ENCODE measurements at regions not wholly inside any gene's neighbourhood (a gene's known extent, or its start where the extent isn't known, plus 50 kb on each side); places are given as distances from the start of the nearest gene placed in this dataset.

DNA sequence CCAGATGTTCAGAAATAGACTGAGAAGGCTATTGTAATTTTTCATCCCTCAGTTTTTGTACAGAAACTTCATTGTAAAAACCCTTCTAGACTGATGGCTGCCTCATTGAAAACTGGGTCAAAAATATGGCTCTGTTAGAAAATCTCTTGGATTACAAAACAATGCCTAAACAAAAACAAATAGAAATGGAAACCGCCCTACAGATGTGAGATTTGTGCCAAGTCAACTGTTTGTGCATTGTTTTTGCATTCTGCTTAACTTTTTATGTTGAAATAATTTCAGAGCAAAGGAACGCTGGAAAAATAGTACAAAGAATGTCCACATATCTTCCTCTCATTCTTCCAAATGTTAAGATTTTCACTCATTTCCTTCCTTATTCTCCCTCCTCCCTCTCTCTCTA lies 425.1 kb downstream of the FOXA2 start:
- Mint-ChIP-seq H3K36me3 (ENCODE audit: low read depth) (no peaks in the 10 kb centered on the region), H3K9me3 (peaks cover 2% of the 10 kb centered on the region), H3K4me1 (no peaks in the 10 kb centered on the region), H3K27ac (no peak overlapping the region), H3K27me3 (no peaks in the 10 kb centered on the region), H3K4me3 (no peak overlapping the region)
- ChIA-PET POLR2A (no interaction called here), CTCF (no interaction called here)
- no peak for DNase-seq

DNA sequence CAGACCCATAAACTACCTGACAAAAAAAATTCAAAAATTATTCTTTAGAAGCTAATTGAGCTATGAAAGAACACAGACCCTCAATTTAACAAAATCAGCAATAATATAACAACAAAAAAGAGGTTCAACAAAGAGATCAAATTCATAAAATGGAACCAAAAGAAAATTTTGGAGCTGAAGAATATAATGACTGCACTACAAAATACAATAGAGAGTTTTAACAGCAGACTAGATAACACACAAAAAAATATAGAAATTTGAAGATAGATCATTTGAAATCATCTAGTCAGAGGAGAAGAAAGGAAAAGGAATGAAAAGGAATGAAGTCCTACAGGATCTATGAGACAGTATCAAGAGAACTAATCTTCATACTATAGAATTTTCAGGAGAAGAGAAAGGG lies 422.1 kb downstream of the PAX1 start:
- H3K36me3 Mint-ChIP-seq (ENCODE audit: low read depth), result no peaks in the 10 kb centered on the region
- POLR2A ChIA-PET, result no interaction called here
- DNase-seq, result no peak
- H3K27ac Mint-ChIP-seq, result no peak overlapping the region
- CTCF ChIA-PET, result no interaction called here
- H3K27me3 Mint-ChIP-seq, result no peaks in the 10 kb centered on the region
- H3K9me3 Mint-ChIP-seq, result peaks cover 19% of the 10 kb centered on the region
- H3K4me3 Mint-ChIP-seq, result no peak overlapping the region
- H3K4me1 Mint-ChIP-seq, result no peaks in the 10 kb centered on the region

DNA sequence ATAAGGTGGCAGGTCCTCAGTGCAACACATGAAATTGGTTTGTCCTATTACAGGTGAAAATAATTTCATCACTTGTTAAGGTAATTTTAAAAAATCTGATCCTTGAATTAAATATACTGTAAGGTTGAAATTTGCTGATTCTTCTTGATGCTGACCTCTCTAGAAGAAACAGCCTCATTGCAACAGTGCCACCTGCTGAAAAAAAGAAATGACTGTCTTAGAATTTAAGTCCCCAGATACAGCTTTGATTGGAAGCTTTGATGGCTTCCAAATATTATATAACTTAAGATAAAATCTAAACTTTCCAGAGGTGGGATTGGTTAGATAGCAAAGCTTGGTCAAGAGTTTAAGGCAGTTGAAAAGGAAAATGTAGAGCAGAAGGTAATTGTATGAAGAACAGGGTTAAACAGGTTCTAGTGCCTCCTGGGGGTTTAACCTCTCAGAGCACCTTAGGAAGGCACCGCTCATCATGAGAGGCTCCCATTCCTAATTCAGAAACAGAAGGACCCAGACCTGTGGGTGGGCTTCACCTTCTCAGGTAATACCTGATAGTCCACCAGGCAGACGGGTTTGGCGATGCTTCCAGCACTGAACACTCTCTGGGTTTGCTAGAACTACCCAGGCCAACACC lies 401.0 kb downstream of the PAX1 start:
- Mint-ChIP-seq H3K4me3 (no peak overlapping the region), H3K36me3 (ENCODE audit: low read depth) (no peaks in the 10 kb centered on the region), H3K9me3 (peaks cover 15% of the 10 kb centered on the region), H3K27me3 (no peaks in the 10 kb centered on the region), H3K27ac (no peak overlapping the region), H3K4me1 (no peaks in the 10 kb centered on the region)
- POLR2A ChIA-PET, result no interaction called here
- CTCF ChIA-PET, result no interaction called here
- DNase-seq, result no peak

DNA sequence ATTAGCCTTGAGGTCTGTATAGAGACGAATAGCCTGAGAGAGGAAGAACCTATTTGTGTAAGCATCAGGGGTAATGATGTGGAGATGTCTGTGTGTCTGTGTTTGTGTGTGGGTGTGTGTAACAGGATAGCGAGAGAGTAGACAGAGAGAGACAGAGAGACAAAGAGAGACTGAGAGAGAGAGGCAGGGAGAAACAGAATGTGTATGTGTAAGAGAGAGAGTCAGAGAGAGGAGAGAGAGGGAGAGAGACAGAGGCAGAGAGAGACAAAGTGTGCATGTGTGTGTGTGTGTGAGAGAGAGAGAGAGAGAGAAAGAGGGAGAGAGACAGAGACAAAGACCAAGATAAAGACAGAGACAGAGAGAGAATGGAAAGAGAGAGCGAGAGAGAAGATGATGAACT lies 396.1 kb downstream of the PAX1 start:
- Mint-ChIP-seq H3K4me1 (no peaks in the 10 kb centered on the region), H3K27ac (no peak overlapping the region)
- POLR2A ChIA-PET, result no interaction called here

DNA sequence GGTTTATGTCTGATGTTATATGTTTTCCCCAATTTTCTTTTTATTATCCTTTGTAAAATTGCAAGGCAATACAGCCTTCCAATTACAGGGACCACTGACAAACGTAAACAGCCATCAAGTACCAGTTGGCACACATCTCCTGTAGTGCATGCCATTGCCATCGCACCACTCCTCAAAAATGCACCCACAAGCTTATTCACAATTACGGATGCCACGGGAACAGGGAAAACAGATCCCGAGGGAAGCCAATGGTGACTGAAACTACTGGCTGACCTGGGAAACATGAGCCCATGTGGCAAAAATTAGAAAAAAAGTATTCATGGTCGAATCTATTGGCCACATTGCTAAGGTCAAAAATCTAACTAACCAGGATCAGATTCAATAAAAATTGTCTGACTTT lies 395.2 kb downstream of the PAX1 start:
- POLR2A ChIA-PET, result no interaction called here
- no peaks in the 10 kb centered on the region for H3K27me3 Mint-ChIP-seq
- peaks cover 20% of the 10 kb centered on the region for H3K9me3 Mint-ChIP-seq
- no peaks in the 10 kb centered on the region for H3K4me1 Mint-ChIP-seq
- CTCF ChIA-PET, result no interaction called here
- no peak for DNase-seq
- no peaks in the 10 kb centered on the region for H3K36me3 Mint-ChIP-seq (ENCODE audit: low read depth)
- H3K4me3 Mint-ChIP-seq, result no peak overlapping the region
- no peak overlapping the region for H3K27ac Mint-ChIP-seq

More for the DNA sequence above, 396.1 kb downstream of the PAX1 start:
- Mint-ChIP-seq H3K9me3 (peaks cover 20% of the 10 kb centered on the region), H3K27me3 (no peaks in the 10 kb centered on the region), H3K36me3 (ENCODE audit: low read depth) (no peaks in the 10 kb centered on the region), H3K4me3 (no peak overlapping the region)
- CTCF ChIA-PET, result no interaction called here
- no peak for DNase-seq

DNA sequence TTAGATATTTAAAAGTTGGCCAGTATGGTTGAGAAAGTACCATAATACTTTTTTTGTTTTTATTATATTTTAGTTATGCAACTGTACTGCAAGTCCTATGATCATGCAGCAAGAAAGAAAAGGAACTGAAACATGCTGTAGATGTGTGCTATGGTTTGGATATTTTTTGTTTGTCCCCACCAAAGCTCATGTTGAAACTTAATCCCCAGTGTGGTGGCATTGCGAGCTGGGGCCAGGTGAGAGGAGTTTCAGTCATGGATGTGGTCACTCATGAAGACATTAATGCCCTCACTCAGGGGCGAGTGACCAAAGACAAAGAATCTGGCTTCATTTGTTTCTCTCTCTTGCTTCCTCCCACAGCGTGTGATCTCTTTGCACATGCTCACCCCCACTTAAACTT lies 393.9 kb downstream of the PAX1 start:
- no peaks in the 10 kb centered on the region for H3K4me1 Mint-ChIP-seq
- no peaks in the 10 kb centered on the region for H3K27me3 Mint-ChIP-seq
- no peaks in the 10 kb centered on the region for H3K36me3 Mint-ChIP-seq (ENCODE audit: low read depth)
- CTCF ChIA-PET, result no interaction called here
- POLR2A ChIA-PET, result no interaction called here
- H3K9me3 Mint-ChIP-seq, result peaks cover 18% of the 10 kb centered on the region
- no peak overlapping the region for H3K27ac Mint-ChIP-seq
- H3K4me3 Mint-ChIP-seq, result no peak overlapping the region
- DNase-seq, result no peak

DNA sequence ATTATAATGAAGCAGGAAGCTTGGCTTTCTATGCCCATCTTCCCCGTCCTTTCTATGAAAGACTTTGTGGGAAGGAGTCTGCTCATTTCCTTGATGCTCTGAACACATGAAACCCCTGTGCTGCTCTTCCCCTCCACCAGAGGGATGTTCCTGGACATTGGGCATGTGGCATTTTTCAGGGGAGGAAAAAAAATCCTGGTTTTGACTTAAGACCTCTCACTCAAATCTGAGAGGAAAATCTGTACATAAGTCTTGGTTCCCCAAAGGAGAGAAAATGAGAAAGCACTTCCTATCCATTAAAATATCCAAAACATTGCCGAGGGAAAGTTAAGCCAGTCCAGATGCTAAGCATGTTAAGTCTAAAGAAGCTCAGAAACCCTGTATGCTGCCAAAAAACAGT lies 393.0 kb downstream of the PAX1 start:
- DNase-seq, result no peak
- Mint-ChIP-seq H3K4me3 (no peak overlapping the region), H3K27ac (no peak overlapping the region), H3K36me3 (ENCODE audit: low read depth) (no peaks in the 10 kb centered on the region), H3K4me1 (no peaks in the 10 kb centered on the region), H3K9me3 (peaks cover 21% of the 10 kb centered on the region), H3K27me3 (no peaks in the 10 kb centered on the region)
- CTCF ChIA-PET, result no interaction called here
- POLR2A ChIA-PET, result no interaction called here

DNA sequence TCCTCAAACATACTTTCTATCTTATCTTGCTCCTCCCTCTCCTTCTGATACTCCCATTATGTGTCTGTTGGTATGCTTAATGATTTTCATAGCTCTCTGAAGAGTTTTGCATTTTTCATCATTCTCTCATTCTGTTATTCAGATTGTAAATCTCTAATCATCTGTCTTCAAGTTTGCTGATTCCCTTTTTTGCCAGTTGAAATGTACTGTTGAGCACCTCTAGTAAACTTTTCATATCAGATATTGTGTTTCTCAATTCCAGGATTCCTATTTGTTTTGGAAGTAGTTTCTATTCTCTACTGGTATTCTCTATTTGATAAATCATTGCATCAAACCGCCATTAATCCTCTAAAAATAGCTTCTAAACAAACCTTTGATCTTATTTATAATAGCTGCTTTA lies 387.7 kb downstream of the PAX1 start:
- Mint-ChIP-seq H3K27me3 (no peaks in the 10 kb centered on the region), H3K9me3 (peaks cover 16% of the 10 kb centered on the region), H3K36me3 (ENCODE audit: low read depth) (no peaks in the 10 kb centered on the region), H3K27ac (no peak overlapping the region), H3K4me1 (no peaks in the 10 kb centered on the region), H3K4me3 (no peak overlapping the region)
- POLR2A ChIA-PET, result no interaction called here
- no peak for DNase-seq
- CTCF ChIA-PET, result no interaction called here

DNA sequence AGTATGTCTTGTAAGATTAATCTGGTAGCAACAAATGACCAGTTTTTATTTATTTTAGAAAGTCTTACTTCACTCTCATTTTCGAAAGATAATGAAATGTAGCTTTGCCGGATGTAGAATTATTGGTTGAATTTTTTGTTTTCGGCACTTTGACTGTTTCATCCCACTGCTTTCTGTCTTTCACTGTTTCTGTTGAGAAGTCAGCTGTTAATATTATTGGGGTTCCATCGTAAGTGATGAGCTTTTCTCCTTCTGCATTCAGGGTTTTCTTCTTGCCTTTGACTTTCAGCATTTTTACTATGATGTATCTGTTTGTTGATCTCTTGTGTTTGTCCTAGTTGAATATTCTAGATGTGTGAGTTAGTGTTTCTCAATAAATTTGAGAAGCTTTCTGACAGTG lies 383.4 kb downstream of the PAX1 start:
- Mint-ChIP-seq H3K4me3 (no peak overlapping the region), H3K36me3 (ENCODE audit: low read depth) (no peaks in the 10 kb centered on the region), H3K4me1 (no peaks in the 10 kb centered on the region), H3K9me3 (peaks cover 8% of the 10 kb centered on the region), H3K27ac (no peak overlapping the region), H3K27me3 (no peaks in the 10 kb centered on the region)
- ChIA-PET CTCF (no interaction called here), POLR2A (no interaction called here)
- no peak for DNase-seq

DNA sequence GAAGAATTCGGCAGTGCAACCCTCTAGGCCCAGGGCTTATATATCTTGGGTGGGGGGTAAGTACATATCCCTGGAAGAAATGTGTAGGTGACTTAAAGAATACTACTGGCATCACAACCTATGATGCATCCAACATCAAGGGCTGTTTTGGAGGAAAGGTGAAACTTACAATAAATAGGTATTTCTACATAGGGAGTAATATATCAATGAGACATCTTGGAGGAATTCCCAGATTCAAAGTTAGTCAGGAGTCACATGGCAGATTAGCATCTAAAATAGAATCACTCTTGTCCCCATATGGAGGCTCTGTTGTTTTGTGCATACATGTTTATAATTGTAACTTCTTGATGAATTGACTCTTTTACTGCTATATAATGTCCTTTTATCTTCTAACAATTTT lies 375.5 kb downstream of the PAX1 start:
- H3K9me3 Mint-ChIP-seq, result peaks cover 9% of the 10 kb centered on the region
- H3K4me1 Mint-ChIP-seq, result no peaks in the 10 kb centered on the region
- POLR2A ChIA-PET, result no interaction called here
- no peak overlapping the region for H3K4me3 Mint-ChIP-seq
- CTCF ChIA-PET, result no interaction called here
- no peak overlapping the region for H3K27ac Mint-ChIP-seq
- H3K27me3 Mint-ChIP-seq, result no peaks in the 10 kb centered on the region
- no peaks in the 10 kb centered on the region for H3K36me3 Mint-ChIP-seq (ENCODE audit: low read depth)
- no peak for DNase-seq

DNA sequence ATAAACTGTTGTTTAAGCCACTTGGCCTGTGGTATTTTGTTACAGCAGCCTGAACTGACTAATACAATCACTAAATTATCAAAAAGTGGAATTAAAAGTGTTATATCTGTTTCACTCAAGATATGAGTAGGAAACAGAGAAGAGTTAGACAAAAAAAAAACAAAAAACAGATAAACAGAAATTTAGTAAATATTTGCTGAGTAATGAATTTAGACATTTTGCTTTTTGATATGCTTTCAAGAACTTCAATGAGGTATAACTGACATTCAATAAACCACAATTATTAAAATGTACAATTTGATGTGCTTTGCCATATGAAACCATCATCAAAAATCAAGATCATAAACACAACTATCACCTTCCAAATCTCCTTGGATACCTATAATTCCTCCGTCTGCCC lies 369.2 kb downstream of the PAX1 start:
- H3K36me3 Mint-ChIP-seq (ENCODE audit: low read depth), result no peaks in the 10 kb centered on the region
- POLR2A ChIA-PET, result no interaction called here
- peaks cover 8% of the 10 kb centered on the region for H3K9me3 Mint-ChIP-seq
- DNase-seq, result no peak
- CTCF ChIA-PET, result no interaction called here
- H3K27ac Mint-ChIP-seq, result no peak overlapping the region
- H3K4me1 Mint-ChIP-seq, result no peaks in the 10 kb centered on the region
- no peak overlapping the region for H3K4me3 Mint-ChIP-seq
- H3K27me3 Mint-ChIP-seq, result no peaks in the 10 kb centered on the region

DNA sequence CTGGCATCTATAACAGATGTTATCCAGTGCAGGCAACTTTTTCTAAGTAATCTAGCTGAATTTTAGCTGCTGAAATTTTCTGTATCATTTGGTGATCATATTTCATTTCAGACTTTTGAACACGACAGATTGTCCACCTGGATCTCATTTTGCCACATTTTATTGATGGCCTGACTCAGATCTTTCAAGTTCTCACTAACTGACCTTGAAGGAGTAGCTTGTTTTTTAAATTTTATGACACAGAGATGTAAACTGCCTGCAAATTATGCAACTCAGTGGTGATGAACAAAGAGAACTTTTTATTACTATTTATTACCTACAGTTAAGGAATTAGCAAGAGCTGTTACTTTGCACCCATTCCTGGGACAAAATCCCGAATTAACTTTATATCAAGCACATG lies 366.4 kb downstream of the PAX1 start:
- Mint-ChIP-seq H3K4me3 (no peak overlapping the region), H3K27ac (no peak overlapping the region)
- POLR2A ChIA-PET, result no interaction called here

DNA sequence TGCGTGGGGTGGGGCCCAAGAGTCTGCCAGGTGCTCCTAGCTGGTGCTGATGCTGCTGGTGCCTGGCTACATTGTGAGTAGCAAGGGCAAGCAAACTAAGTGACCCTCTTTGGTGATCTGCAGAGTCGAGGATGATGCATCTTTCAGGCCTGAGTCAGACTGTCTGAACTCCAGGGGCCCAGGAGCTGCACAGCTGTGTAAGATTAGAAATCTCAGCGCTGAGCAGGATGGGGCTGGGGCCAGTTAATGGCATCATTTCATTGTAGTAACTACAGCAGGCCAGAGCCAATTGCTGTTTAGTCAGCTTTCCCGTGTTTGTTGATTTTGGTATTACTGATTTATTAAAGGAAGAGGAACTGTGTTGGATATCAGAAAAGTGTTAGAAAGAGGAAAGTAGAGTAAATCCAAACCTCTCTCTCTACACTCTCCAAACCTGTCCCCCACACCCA lies 365.2 kb downstream of the PAX1 start:
- H3K36me3 Mint-ChIP-seq (ENCODE audit: low read depth), result no peaks in the 10 kb centered on the region
- ChIA-PET POLR2A (no interaction called here), CTCF (no interaction called here)
- H3K4me3 Mint-ChIP-seq, result no peak overlapping the region
- H3K27ac Mint-ChIP-seq, result no peak overlapping the region
- DNase-seq, result no peak
- H3K9me3 Mint-ChIP-seq, result peaks cover 3% of the 10 kb centered on the region
- H3K27me3 Mint-ChIP-seq, result no peaks in the 10 kb centered on the region
- H3K4me1 Mint-ChIP-seq, result no peaks in the 10 kb centered on the region

More for the DNA sequence above, 366.4 kb downstream of the PAX1 start:
- Mint-ChIP-seq H3K36me3 (ENCODE audit: low read depth) (no peaks in the 10 kb centered on the region), H3K27me3 (no peaks in the 10 kb centered on the region), H3K4me1 (no peaks in the 10 kb centered on the region), H3K9me3 (peaks cover 3% of the 10 kb centered on the region)
- CTCF ChIA-PET, result no interaction called here
- no peak for DNase-seq

DNA sequence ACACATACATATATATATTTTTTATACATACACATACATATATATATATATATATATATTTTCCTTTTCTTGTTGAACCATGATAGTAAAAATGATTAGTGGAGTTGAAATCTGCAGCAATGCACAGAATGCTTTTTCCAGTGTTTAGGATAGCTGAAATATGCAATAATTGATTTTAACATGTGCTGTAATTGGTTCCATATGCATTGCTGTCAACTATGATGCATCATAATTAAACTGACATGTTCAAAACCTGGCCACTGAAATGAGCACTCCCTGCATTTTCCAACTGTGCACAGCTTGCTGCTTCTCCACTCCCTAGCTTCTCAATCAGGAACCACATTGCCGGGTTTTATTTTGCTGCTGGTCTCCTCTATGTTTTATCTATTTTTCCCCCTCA lies 358.3 kb downstream of the PAX1 start:
- ChIA-PET CTCF (no interaction called here), POLR2A (no interaction called here)
- no peak for DNase-seq
- Mint-ChIP-seq H3K27ac (no peak overlapping the region), H3K9me3 (peaks cover 16% of the 10 kb centered on the region), H3K36me3 (ENCODE audit: low read depth) (no peaks in the 10 kb centered on the region), H3K27me3 (no peaks in the 10 kb centered on the region), H3K4me3 (no peak overlapping the region), H3K4me1 (no peaks in the 10 kb centered on the region)

DNA sequence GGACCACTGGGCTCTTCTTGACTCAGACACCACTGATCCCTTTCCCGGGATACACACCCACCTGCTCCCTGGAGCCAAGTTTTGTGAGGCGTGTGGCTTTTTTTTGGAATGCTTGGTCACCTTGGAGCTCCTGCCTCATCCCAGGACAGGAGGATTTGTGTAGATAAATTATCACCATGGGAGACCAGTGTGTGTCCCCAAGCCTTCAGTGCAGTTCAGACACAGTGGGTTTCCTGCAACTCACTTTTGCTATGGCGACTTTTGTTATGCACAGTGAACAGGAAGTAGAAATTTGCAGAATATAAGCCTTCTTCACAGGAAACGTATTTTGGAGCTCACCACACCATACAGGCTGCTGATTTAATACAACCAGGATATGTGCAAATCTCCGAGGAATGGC lies 357.4 kb downstream of the PAX1 start:
- Mint-ChIP-seq H3K27me3 (no peaks in the 10 kb centered on the region), H3K4me1 (no peaks in the 10 kb centered on the region), H3K27ac (no peak overlapping the region), H3K36me3 (ENCODE audit: low read depth) (no peaks in the 10 kb centered on the region), H3K4me3 (no peak overlapping the region), H3K9me3 (peaks cover 16% of the 10 kb centered on the region)
- ChIA-PET CTCF (no interaction called here), POLR2A (no interaction called here)
- DNase-seq, result no peak

Measured in activated CD4-positive, alpha-beta T cell treated with anti-CD3 and anti-CD28 coated beads, Interleukin-2, amount 10 ng/mL, durations not matched to agents 7 days and 5 days (primary cell).